ENCODE measurements at regions not wholly inside any gene's neighbourhood (a gene's known extent, or its start where the extent isn't known, plus 50 kb on each side); places are given as distances from the start of the nearest gene placed in this dataset.

- 32 to 59% methylated on average over 3 of the region's 3 CpGs for WGBS, 2 donors
- TF ChIP-seq CTCF (IDR thresholded peaks at IDR 0.05) (no peak), POLR2A (IDR thresholded peaks at IDR 0.05) (no peak)
- Histone ChIP-seq H3K27me3 (no peaks in the 10 kb centered on the region), H3K4me3 (no peak overlapping the region), H3K4me1 (peaks cover 0 to 19% (median 3%) of the 10 kb centered on the region in 3 donors), H3K9me3 (no peaks in the 10 kb centered on the region), H3K36me3 (no peaks in the 10 kb centered on the region), H3K27ac (no peak overlapping the region)
- no peak for DNase-seq
- intact Hi-C loops (cut with DNase I), result no loop called here
Measured at GRCh38 chr9:108621991-108622855, 233.6 kb downstream of the ACTL7B start.

GRCh38 chr9:108620767-108621166, 235.0 kb downstream of the ACTL7B start:
- Histone ChIP-seq H3K27ac (no peak overlapping the region), H3K9me3 (no peaks in the 10 kb centered on the region), H3K36me3 (no peaks in the 10 kb centered on the region), H3K4me3 (no peak overlapping the region), H3K4me1 (peaks cover 0 to 19% (median 3%) of the 10 kb centered on the region in 3 donors), H3K27me3 (no peaks in the 10 kb centered on the region)
- DNase-seq, result no peak
- TF ChIP-seq CTCF (IDR thresholded peaks at IDR 0.05) (no peak), POLR2A (IDR thresholded peaks at IDR 0.05) (no peak)
- intact Hi-C loops (cut with DNase I), result no loop called here
- 26 to 31% methylated on average over 2 of the region's 2 CpGs for WGBS, 2 donors

- WGBS, 2 donors, result 86 to 94% methylated on average over 2 to 8 of the region's 8 CpGs
- no peaks in the 10 kb centered on the region for H3K36me3 ChIP-seq
- TF ChIP-seq POLR2A (IDR thresholded peaks at IDR 0.05) (no peak), CTCF (IDR thresholded peaks at IDR 0.05) (no peak)
- H3K4me1 ChIP-seq, result peaks cover 0 to 19% (median 3%) of the 10 kb centered on the region in 3 donors
- intact Hi-C loops (cut with DNase I), result no loop called here
- no peaks in the 10 kb centered on the region for H3K9me3 ChIP-seq
- no peaks in the 10 kb centered on the region for H3K27me3 ChIP-seq
- H3K27ac ChIP-seq, result no peak overlapping the region
- H3K4me3 ChIP-seq, result no peak overlapping the region
- no peak for DNase-seq
Measured at GRCh38 chr9:108618906-108619550, 236.8 kb downstream of the ACTL7B start.

- TF ChIP-seq POLR2A (IDR thresholded peaks at IDR 0.05) (no peak), CTCF (IDR thresholded peaks at IDR 0.05) (no peak)
- no peaks in the 10 kb centered on the region for H3K27me3 ChIP-seq
- no peak overlapping the region for H3K4me3 ChIP-seq
- intact Hi-C loops (cut with DNase I), result no loop called here
- H3K4me1 ChIP-seq, result peaks cover 0 to 19% (median 3%) of the 10 kb centered on the region in 3 donors
- no peak overlapping the region for H3K27ac ChIP-seq
- no peak for DNase-seq
- H3K9me3 ChIP-seq, result no peaks in the 10 kb centered on the region
- no peaks in the 10 kb centered on the region for H3K36me3 ChIP-seq
Measured at GRCh38 chr9:108617676-108618075, 238.1 kb downstream of the ACTL7B start.

GRCh38 chr9:108615152-108615551, 240.6 kb downstream of the ACTL7B start:
- intact Hi-C loops (cut with DNase I), result no loop called here
- Histone ChIP-seq H3K36me3 (no peaks in the 10 kb centered on the region), H3K4me1 (peaks cover 0 to 21% (median 6%) of the 10 kb centered on the region in 3 donors), H3K27me3 (no peaks in the 10 kb centered on the region), H3K9me3 (no peaks in the 10 kb centered on the region), H3K4me3 (no peak overlapping the region), H3K27ac (no peak overlapping the region)
- 27 to 57% methylated on average over 1 of the region's 1 CpG for WGBS, 2 donors
- DNase-seq, result no peak
- TF ChIP-seq POLR2A (IDR thresholded peaks at IDR 0.05) (no peak), CTCF (IDR thresholded peaks at IDR 0.05) (no peak)
